Osteoblast (primary cell): ENCODE measurements at regions not wholly inside any gene's neighbourhood (a gene's known extent, or its start where the extent isn't known, plus 50 kb on each side); places are given as distances from the start of the nearest gene placed in this dataset.
"Not testable (repeated sequence)": the region's sequence is repeated elsewhere in the genome, so short reads cannot be mapped to it uniquely, and the experiment has no call there.

ENCODE experiments used
- DNase-seq: peaks from one replicate; pipeline ENCODE4 v3.0.0; 2011; ENCODE audit warnings: low spot score, mixed read lengths; ENCODE audit not compliant: insufficient read length; ENCODE audit errors: missing footprints
- H2AFZ ChIP-seq: 2 replicates; pipeline ENCODE4 v1.6.0; 2011; ENCODE audit warnings: mild to moderate bottlenecking, low read length
- H3K27ac ChIP-seq: 2 replicates; pipeline ENCODE4 v1.5.1; 2011; ENCODE audit warnings: mild to moderate bottlenecking, low read depth, low read length, moderate library complexity
- H3K27me3 ChIP-seq: 2 replicates; pipeline ENCODE4 v1.6.0; 2012; ENCODE audit warnings: mild to moderate bottlenecking, control low read depth, inconsistent platforms, low read length, moderate library complexity; ENCODE audit not compliant: insufficient read depth
- H3K36me3 ChIP-seq: 2 replicates; pipeline ENCODE4 v1.5.1; 2011; ENCODE audit warnings: mild to moderate bottlenecking, low read length, control low read depth, moderate library complexity; ENCODE audit not compliant: insufficient read depth
- H3K4me1 ChIP-seq: 2 replicates; pipeline ENCODE4 v1.5.1; 2011; ENCODE audit warnings: mild to moderate bottlenecking, low read length, control low read depth, moderate library complexity; ENCODE audit not compliant: insufficient read depth
- H3K4me2 ChIP-seq: 2 replicates; pipeline ENCODE4 v1.6.0; 2011; ENCODE audit warnings: mild to moderate bottlenecking, low read length; ENCODE audit not compliant: insufficient read depth
- H3K4me3 ChIP-seq: fragments of 200-600 bp; sonication (generic); 3 replicates; pipeline ENCODE4 v1.5.1; 2012; ENCODE audit warnings: mild to moderate bottlenecking, low read length, inconsistent platforms; ENCODE audit not compliant: insufficient read depth
- H3K79me2 ChIP-seq: 2 replicates; pipeline ENCODE4 v1.6.0; 2012; ENCODE audit warnings: mild to moderate bottlenecking, low read length, control low read depth, inconsistent platforms; ENCODE audit not compliant: insufficient read depth
- H3K9me3 ChIP-seq: 2 replicates; pipeline ENCODE4 v1.5.1; 2011; ENCODE audit warnings: low read depth, low read length, control low read depth
- H4K20me1 ChIP-seq: 2 replicates; pipeline ENCODE4 v1.6.0; 2012; ENCODE audit warnings: mild to moderate bottlenecking, low read length, control low read depth; ENCODE audit not compliant: insufficient read depth

GRCh38 chr9:62119656-62120055 is 929.8 kb downstream of the SPATA31A7 start:
- H3K4me2 ChIP-seq, H3K36me3 ChIP-seq, H3K4me1 ChIP-seq, H3K27me3 ChIP-seq, H2AFZ ChIP-seq, H3K27ac ChIP-seq, H3K4me3 ChIP-seq, DNase-seq, H3K79me2 ChIP-seq, H3K9me3 ChIP-seq, H4K20me1 ChIP-seq: not testable (repeated sequence)

- not testable (repeated sequence) for H4K20me1 ChIP-seq, H3K27me3 ChIP-seq, DNase-seq, H2AFZ ChIP-seq, H3K4me2 ChIP-seq, H3K4me1 ChIP-seq, H3K36me3 ChIP-seq, H3K9me3 ChIP-seq, H3K79me2 ChIP-seq, H3K4me3 ChIP-seq, H3K27ac ChIP-seq
Measured at GRCh38 chr9:62125631-62126611, 936.1 kb downstream of the SPATA31A7 start.

- not testable (repeated sequence) for H3K4me1 ChIP-seq, H3K36me3 ChIP-seq, H4K20me1 ChIP-seq, H3K4me2 ChIP-seq, H3K27ac ChIP-seq, H3K4me3 ChIP-seq, H3K27me3 ChIP-seq, H3K79me2 ChIP-seq, DNase-seq, H3K9me3 ChIP-seq, H2AFZ ChIP-seq
Measured at GRCh38 chr9:62135022-62135421, 945.2 kb downstream of the SPATA31A7 start.

- not testable (repeated sequence) for H3K4me1 ChIP-seq, H3K4me2 ChIP-seq, H3K79me2 ChIP-seq, H4K20me1 ChIP-seq, H2AFZ ChIP-seq, H3K36me3 ChIP-seq, H3K27me3 ChIP-seq, H3K4me3 ChIP-seq, H3K9me3 ChIP-seq, DNase-seq, H3K27ac ChIP-seq
Measured at GRCh38 chr9:62145648-62146047, 955.8 kb downstream of the SPATA31A7 start.
